LNCAP (cell line): ENCODE measurements at regions not wholly inside any gene's neighbourhood (a gene's known extent, or its start where the extent isn't known, plus 50 kb on each side); places are given as distances from the start of the nearest gene placed in this dataset.

Experiments used
- TF ChIP-seq, protein P1 (sequence below): fragments of 450-650 bp; IDR thresholded peaks from 2 replicates; pipeline ENCODE4 v1.5.1; 2017; ENCODE audit warnings: mild to moderate bottlenecking

- TF ChIP-seq, protein P1, sequence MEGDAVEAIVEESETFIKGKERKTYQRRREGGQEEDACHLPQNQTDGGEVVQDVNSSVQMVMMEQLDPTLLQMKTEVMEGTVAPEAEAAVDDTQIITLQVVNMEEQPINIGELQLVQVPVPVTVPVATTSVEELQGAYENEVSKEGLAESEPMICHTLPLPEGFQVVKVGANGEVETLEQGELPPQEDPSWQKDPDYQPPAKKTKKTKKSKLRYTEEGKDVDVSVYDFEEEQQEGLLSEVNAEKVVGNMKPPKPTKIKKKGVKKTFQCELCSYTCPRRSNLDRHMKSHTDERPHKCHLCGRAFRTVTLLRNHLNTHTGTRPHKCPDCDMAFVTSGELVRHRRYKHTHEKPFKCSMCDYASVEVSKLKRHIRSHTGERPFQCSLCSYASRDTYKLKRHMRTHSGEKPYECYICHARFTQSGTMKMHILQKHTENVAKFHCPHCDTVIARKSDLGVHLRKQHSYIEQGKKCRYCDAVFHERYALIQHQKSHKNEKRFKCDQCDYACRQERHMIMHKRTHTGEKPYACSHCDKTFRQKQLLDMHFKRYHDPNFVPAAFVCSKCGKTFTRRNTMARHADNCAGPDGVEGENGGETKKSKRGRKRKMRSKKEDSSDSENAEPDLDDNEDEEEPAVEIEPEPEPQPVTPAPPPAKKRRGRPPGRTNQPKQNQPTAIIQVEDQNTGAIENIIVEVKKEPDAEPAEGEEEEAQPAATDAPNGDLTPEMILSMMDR, result no peak
Observed at GRCh38 chr3:194049394-194049793, 86.6 kb upstream of the HES1 start.

- TF ChIP-seq, protein P1, result no peak
Observed at GRCh38 chr3:194050782-194051320, 85.1 kb upstream of the HES1 start.

DNA sequence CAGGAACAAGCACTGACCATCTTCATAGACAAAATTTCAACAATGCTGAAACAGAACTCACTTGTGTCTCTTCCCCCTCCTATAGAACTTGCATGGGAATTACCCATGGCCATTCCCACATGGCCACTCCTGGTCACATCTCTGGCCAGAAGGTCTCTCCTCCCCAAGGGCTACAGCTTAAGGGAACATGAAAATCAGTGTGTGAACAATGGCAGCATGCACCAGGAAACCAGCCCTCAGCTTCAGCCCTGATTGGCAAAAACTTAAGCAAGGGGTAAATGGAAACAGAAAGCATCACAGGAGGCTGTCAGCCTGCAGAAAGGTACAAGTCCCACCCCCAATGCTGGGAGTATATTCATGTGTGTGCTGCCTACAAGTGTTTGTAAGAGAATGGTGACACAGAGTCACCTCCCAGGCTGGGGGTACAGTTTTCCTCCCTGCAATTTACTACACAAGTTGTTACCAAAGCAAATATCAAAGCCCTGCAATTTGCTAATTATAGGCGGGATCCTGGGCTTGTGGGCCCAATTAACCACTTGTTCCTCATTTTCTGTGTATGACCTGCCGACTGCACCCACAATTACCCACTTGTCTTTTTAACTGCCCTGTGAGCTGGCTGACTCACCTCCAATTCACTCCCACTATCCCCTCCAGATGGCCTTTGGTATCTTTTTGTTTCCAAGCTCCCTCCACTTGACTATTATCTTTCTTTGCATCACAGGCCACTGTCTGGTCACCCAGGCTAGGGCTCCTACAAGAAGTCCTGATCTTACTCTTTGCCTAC lies 84.4 kb upstream of the HES1 start:
- TF ChIP-seq, protein P1, result no peak

GRCh38 chr3:194053136-194053535 lies 82.8 kb upstream of the HES1 start:
- TF ChIP-seq, protein P1, result no peak

DNA sequence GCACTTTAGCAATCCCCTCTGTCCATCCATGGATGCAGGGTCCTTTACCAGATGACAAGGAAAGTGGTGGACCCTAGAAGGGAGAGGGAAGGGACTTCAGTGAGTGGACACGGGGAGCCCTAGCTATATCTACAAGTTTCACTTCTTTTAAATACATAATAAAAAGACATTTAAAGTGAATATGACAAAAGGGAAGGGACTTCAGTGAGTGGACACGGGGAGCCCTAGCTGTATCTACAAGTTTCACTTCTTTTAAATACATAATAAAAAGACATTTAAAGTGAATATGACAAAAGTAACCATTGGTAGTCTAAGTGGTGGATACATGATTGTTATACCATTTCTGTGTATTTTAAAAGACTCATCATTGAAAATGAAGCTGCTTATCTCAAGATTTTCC lies 81.9 kb upstream of the HES1 start:
- TF ChIP-seq, protein P1, result no peak

DNA sequence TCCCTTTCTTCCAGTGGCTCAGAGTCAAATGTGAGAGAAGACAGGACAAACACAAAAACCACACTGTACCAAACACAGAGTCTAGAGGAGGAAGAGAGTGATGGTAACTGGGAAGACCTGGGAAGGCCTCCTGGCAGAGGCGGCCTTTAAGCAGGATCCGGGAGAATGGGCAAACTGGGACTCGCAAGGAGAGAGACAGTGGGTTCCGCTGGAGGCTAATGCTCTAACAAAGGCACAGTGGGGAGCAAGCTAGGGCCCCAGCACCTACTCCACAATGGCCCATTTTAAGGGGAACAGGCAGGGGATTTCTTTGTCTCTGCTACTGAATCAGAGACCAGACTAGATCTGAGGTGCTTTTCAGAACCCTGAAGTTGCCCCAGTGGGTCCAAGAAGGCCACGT lies 81.4 kb upstream of the HES1 start:
- TF ChIP-seq, protein P1, result no peak

DNA sequence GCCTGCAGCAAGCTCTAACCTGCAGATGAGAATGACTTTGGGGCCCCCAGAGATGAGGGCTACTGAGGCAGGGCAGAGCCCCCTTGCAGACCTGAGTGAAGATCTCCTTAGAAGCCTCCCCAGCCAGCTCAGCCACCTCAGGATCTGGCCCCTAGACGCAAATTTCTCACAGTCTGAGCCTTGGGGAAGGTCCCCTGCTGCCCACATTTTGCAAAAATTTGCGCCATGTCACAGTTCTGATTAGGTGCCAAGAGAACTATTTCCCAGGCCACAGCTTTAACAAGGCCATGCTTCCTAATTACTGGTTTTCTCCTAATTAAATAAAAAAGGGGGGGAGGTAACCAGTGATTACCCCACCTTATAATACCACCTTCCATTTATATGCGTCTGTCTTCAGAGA lies 81.0 kb upstream of the HES1 start:
- TF ChIP-seq, protein P1, result no peak
